Erythroblast (primary cell): ENCODE measurements at regions not wholly inside any gene's neighbourhood (a gene's known extent, or its start where the extent isn't known, plus 50 kb on each side); places are given as distances from the start of the nearest gene placed in this dataset.

Source experiments
- DNase-seq, 2 experiments: peaks; one replicate each; lab custom pipeline; 2025; lab: John Stamatoyannopoulos, UW
- GATA1 ChIP-seq: IDR thresholded peaks from 2 replicates; pipeline ENCODE4 v1.6.1; 2011; ENCODE audit warnings: low read depth, mild to moderate bottlenecking, control low read depth, low read length, moderate library complexity
- POLR2A ChIP-seq: IDR thresholded peaks from 2 replicates; pipeline ENCODE4 v1.6.1; 2011; ENCODE audit warnings: mild to moderate bottlenecking, low read length

DNA sequence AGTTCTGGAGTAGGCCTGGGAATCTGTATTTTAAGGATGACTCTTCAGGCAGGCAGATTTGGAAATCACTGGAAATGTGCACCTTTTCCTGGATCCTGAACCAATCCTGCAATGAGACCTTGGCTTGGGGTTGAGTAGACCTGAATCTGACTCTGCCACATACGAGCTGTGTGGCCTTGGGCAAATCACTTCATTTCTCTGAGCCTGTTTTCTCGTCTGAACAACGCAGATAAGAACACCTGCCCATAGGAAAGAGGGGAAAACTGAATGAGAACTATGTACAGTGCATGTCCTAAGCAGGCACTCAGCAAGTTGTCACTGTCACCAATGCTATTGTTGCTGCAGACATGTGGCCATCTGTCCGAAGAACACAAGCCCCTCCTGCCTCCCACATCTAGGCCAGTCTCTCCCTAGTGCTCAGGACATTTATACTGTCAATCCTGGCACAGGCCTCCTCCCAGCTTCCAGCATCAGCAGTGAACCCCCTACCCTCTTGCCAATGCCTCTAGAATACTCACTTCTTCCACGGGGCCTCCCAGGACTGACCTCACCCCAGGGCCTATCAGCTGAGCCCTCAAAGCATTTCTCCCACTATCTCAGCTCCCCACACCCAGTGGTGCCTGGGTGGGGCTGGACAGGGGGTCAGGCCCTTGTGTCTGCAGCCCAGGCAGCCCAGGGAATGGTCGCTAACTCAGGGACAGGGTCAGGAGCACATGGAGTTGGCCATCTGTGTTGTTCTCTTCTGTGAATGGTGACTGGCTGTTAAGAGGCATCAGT, 88.8 kb upstream of the ZBTB40 start:
- TF ChIP-seq GATA1 = no peak
- TF ChIP-seq POLR2A = no peak
- DNase-seq = peak in 1 of 2 experiments; percentile 76

DNA sequence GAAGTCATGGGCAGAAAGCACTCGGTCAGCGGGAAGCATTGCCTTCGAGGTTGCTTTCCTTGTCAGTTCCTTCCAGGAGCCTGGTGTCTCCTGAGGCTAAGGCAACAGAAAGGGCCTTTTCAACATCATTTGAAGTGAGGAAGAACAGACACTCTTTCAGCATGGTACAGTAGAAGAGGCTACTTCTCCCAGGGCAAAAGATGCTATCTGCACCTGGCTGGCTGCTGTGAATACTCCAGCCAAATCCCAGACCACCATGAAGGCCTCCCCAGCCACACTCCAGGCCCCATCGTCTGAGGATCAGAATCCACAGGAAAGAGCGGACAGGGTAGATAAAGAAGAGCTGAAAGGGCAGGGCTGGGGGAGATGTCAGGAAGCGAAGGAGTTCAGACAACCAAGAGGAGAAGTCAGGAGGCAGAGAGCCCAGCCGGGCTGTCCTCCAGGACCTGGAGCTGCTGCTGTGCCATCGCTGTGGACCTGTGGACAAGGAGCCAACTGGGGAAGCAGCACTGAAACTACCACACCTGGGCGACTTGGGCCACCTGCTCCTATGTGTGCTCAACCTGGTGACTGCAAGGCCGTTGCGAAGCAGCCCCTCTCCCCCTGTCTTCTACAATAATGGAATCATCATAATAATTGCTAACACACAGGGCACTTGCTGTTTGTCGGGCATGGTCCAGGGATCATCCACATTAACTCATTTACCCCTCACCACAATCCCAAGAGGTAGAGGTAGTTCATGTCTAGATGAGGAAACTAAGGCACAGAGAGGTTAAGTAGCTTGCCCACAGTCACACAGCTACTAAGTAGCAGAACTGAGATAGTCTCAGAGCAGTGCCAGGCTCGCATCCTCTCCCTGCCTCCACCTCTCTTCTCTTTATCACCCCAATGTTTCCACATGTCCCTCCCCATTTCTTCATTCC, 88.0 kb upstream of the ZBTB40 start:
- TF ChIP-seq POLR2A (no peak), GATA1 (no peak)
- no peak for DNase-seq

DNA sequence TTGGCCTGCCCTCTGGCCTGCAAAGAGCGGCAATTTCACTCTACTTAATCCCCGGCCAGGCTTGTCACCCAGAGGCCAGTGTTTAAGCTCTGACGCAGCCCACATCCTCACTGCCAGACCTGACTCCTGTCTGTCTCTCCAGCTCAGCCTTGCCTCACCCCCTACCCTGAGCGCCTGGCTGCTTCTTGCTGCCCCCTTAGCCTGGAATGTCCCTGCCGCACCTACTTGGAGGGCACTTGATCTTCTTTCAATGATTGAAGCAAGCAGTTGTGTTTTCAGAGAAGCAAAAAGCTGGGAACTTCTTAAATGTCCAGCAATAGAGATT, 87.4 kb upstream of the ZBTB40 start:
- DNase-seq = no peak
- TF ChIP-seq GATA1 = no peak

DNA sequence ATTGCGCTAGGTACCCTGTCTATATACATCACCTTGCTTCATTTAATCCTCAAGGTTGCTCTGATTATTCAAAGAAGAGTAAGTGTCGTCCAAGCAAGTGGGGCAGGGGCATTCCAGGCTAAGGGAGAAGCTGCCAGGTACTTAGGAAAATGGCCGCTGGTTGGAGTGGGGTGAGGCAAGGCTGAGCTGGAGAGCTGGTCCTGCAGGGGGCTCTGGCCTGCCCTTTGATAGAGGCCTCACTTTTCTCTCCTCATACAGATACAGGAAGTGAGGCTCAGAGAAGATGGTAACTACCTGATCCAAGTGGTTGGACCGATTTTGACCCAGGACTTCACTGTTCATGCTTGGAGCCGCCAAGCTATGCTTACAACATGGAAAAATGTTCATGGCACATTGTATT, 86.9 kb upstream of the ZBTB40 start:
- DNase-seq = no peak

DNA sequence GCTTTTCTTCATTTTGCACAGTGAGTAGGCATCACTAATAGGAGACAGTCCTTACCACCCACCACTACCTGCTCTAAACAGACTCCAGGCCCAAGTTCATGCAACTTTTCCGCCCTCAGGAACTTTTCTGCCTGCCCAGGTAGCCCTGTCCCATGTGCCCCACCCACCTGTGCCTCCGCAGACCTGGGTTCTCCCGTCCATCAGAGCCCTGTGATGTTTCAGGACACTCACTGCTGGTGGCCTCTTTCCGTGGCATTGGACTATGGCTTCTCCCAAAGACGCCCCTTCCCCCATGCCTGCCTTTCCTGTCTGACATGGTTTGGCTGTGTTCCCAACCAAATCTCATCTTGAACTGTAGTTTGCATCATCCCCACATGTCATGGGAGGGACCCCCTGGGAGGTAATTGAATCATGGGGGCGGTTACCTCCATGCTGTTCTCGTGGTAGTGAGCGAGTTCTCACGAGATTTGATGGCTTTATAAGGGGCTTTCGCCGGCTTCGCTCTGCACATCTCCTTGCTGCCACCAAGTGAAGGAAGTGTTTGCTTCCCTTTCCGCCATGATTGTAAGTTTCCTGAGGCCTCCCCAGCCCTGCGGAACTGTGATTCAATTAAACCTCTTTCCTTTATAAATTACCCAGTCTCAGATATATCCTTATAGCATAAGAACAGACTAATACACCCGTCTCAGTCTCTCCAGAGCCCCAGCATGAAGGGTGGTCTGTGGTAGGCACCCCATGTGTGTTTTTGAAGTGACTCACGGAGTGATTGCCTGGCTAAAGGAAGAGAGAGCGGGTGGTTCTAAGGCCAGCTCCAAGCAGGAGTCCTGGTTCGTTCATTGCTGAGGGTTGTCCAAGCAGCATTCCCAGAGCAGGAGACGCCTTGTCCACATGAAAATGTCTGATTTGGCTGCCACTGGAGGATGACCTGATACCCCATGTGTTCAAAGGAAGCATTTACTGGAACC, 86.0 kb upstream of the ZBTB40 start:
- peak in 1 of 2 experiments; percentile 7 for DNase-seq
- TF ChIP-seq POLR2A (no peak), GATA1 (no peak)

More for the DNA sequence above, 86.9 kb upstream of the ZBTB40 start:
- TF ChIP-seq POLR2A = no peak

DNA sequence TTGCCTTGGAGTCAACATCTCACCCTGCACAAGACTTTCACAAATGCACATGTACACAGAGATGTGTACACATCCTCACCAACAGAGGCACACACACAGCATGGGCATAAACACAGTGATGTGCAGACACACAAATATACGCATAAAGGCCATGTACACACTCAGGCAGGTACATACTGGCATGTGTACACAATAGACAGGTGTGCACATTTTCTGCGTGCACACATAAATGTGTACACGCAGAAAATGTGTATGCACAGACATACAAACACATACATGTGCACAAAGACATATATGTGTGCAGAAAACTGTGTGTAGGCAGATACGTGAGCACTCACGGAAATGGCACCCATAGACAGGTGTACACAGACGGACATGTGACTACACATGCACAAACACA, 85.3 kb upstream of the ZBTB40 start:
- TF ChIP-seq POLR2A (no peak), GATA1 (no peak)
- no peak for DNase-seq

DNA sequence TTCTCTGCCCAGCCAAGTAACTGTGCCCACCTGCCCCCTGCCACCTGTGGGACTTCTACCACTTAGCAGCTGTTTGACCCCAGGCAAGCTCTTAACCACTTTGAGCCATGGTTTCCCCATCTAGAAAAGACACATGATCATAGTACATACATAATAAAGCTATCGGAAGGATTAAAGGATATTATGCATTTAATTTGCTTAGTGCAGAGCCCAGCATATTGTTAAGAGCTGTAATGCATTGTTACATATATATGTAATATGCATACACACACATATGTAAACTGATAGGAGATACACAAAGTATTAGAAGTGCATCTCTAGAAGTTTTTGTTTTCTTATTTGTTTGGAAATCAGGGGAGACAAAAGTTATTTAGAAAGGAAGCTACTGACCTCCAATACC, 83.5 kb upstream of the ZBTB40 start:
- TF ChIP-seq GATA1 (no peak), POLR2A (no peak)
- DNase-seq = no peak

DNA sequence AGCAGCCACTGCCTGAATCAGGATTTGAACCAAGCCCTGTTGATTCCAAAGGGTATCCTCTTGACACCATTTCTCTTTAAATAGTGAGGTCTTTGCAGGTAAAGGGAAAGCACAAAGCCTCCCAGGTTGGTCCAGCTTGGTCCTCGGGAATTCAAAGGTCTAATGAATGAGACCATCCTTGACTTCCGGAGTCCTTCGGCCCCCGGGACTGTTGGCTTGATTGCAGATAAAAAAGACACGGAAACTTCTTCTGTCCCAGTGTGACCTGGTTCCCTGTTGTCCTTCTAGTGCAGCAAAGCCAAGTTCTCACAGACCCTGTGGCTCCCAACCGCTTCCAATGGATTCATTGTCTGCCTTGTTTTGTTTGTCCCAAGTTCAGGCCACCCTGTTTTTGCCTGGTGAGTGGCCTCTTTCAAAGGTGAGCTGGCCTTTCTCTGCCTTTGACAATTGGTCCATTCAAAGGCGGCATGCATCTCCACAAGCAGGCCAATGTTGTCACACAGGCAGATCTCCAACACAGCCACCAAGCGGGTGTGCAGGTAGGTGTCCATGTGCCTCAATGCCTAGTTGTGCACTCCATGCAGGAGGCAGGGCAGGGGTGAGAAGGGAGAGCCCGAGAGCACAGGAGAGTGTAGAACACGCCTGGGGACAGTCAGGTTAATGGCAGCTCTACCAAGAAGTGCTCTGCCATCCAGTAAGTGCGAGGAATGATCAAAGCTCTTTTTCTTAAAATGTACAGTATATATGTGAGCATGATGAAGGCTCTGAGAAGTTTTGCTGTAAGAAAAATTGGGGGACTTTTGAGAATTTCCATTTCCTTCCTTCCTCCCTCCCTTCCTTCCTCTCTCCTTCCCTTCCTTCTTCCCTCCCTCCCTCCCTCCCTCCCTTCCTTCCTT, 82.1 kb upstream of the ZBTB40 start:
- DNase-seq = no peak
- no peak for TF ChIP-seq POLR2A
- no peak for TF ChIP-seq GATA1

DNA sequence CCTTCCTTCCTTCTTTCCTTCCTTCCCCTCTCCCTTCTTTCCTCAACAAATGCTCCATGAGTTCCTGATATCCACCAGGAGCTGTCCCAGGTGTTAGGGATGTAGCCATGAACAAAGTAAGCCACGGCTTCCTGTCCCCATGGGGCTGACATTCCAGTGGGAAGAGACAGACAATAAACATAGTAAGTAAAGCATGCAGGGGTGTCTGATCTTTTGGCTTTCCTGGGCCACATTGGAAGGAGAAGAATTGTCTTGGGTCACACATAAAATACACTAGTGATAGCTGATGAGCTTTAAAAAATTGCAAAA, 81.5 kb upstream of the ZBTB40 start:
- DNase-seq = no peak
- TF ChIP-seq GATA1 (no peak), POLR2A (no peak)

DNA sequence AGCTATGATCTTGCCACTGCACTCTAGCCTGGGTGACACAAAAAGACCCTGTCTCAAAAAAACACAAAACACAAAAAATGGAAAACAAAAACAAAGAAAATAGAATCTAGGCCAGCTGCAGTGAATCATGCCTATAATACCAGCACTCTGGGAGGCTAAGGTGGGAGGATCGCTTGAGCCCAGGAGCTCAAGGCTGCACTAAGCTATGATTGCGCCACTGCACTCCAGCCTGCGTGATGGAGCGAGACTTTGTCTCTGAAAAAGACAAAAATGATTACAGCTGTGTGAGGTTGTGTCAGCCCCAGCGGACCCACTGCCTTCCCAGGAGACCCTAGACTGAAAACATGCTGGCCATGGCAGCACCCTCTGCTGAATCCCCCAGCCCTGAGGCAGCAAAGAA, 80.2 kb upstream of the ZBTB40 start:
- no peak for TF ChIP-seq GATA1
- TF ChIP-seq POLR2A = no peak
- DNase-seq = no peak

DNA sequence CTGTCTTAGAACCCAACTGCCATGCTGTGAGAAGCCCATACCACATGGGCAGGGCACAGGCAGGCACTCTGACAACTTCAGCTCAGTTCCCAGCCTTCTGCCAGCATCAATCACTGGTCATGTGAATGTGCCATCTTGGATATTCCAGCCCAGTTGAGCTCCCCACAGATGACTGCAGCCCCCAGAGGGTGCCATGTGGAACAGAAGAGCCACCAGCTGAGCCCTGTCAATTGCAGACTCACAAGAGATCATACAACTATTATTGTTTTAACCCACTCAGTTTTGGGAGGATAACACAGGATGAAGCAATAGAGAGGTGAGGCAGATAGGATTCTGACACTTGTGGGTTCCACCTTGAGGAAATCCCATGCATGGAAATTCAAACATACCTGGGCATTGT, 78.4 kb upstream of the ZBTB40 start:
- DNase-seq = no peak
- TF ChIP-seq POLR2A (no peak), GATA1 (no peak)

DNA sequence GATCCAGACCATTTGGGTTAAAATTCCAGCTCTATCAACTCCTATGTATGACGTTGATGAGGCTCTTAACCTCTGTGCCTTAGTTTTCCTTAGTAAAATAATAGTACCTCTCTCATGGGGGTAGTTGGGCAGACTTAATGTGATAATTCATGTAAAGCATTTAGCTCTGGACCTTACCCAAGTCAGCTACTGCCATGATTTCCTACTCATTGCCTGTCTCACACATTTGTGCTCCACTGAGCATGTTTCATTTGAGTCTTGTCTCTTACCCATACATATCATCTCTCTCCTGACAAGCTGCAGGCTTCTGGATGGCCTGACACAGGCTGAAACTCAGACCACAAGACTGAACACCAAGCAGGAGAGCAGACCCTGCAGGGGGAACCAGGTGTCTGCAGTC, 77.7 kb upstream of the ZBTB40 start:
- TF ChIP-seq GATA1 = no peak
- no peak for TF ChIP-seq POLR2A
- DNase-seq = no peak

DNA sequence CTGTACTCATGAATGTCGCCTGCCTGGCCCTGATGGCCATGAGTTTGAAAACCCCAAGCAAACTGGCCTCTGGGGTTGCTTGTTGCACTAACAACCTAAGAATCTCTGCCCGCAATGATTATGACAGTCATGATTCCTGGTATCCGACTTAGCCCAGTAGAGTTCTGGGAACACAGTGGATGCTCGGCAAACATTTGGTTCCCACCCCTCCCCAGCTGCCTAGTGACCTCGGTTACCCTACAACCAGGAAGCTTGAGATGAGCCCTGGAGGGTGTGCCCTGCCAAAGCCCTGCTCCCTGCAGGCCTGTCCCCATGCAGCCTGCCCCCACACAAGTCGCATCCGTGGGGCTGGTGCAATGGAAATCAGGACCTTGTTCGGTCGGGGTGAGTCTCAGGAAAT, 76.0 kb upstream of the ZBTB40 start:
- no peak for DNase-seq
- TF ChIP-seq POLR2A (no peak), GATA1 (no peak)

DNA sequence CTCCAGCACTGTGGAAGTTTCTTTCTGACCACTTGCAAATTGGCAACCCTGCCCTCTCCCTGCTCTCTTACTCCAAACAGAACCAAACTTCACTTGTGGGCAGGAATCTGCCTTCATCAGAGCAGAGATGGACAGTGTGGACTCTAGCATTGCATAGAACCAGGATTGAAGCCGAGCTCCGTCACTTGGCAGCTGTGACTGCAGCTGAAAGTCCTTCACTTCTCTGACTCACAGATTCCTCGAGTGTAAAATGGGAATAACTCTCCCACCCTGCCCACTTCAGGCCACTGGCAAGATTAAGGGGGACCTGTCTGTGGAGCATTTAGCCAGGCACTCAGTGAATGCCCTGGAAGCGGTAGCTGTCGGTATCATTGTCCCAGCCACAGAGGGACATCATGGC, 75.7 kb upstream of the ZBTB40 start:
- DNase-seq = no peak
- TF ChIP-seq GATA1 = no peak
- no peak for TF ChIP-seq POLR2A
